ENCODE measurements at regions not wholly inside any gene's neighbourhood (a gene's known extent, or its start where the extent isn't known, plus 50 kb on each side); places are given as distances from the start of the nearest gene placed in this dataset.
A peak's percentile ranks its signal among the peaks of the same experiment; 100 is the strongest.

- DNase-seq (ENCODE audit: low read depth): peak; percentile 6
Observed at GRCh38 chr9:8262625-8263622, 463.3 kb upstream of the DMAC1 start.

GRCh38 chr9:8261737-8262136 lies 462.2 kb upstream of the DMAC1 start:
- no peak for DNase-seq (ENCODE audit: low read depth)

- no peak for DNase-seq (ENCODE audit: low read depth)
Observed at GRCh38 chr9:8259028-8259427, 459.4 kb upstream of the DMAC1 start.

GRCh38 chr9:8256880-8257279 lies 457.3 kb upstream of the DMAC1 start:
- DNase-seq (ENCODE audit: low read depth): no peak

- DNase-seq (ENCODE audit: low read depth): no peak
Observed at GRCh38 chr9:8255850-8256249, 456.3 kb upstream of the DMAC1 start.

GRCh38 chr9:8254541-8254940 lies 455.0 kb upstream of the DMAC1 start:
- peak; percentile 47 for DNase-seq (ENCODE audit: low read depth)

GRCh38 chr9:8252445-8252844 lies 452.9 kb upstream of the DMAC1 start:
- no peak for DNase-seq (ENCODE audit: low read depth)

GRCh38 chr9:8251566-8251965 lies 452.0 kb upstream of the DMAC1 start:
- DNase-seq (ENCODE audit: low read depth): no peak

GRCh38 chr9:8244505-8245092 lies 445.0 kb upstream of the DMAC1 start:
- DNase-seq (ENCODE audit: low read depth): no peak

GRCh38 chr9:8241201-8241600 lies 441.6 kb upstream of the DMAC1 start:
- DNase-seq (ENCODE audit: low read depth): no peak

GRCh38 chr9:8237096-8237495 lies 437.5 kb upstream of the DMAC1 start:
- DNase-seq (ENCODE audit: low read depth): no peak

GRCh38 chr9:8235489-8235888 lies 435.9 kb upstream of the DMAC1 start:
- DNase-seq (ENCODE audit: low read depth): no peak

- no peak for DNase-seq (ENCODE audit: low read depth)
Observed at GRCh38 chr9:8234316-8234715, 434.7 kb upstream of the DMAC1 start.

- no peak for DNase-seq (ENCODE audit: low read depth)
Observed at GRCh38 chr9:8232726-8233125, 433.1 kb upstream of the DMAC1 start.

GRCh38 chr9:8229226-8229625 lies 429.6 kb upstream of the DMAC1 start:
- no peak for DNase-seq (ENCODE audit: low read depth)

GRCh38 chr9:8224381-8224801 lies 424.8 kb upstream of the DMAC1 start:
- DNase-seq (ENCODE audit: low read depth): peak; percentile 85

- DNase-seq (ENCODE audit: low read depth): no peak
Observed at GRCh38 chr9:8223861-8224260, 424.3 kb upstream of the DMAC1 start.

- DNase-seq (ENCODE audit: low read depth): no peak
Observed at GRCh38 chr9:8221462-8221861, 421.9 kb upstream of the DMAC1 start.

GRCh38 chr9:8208465-8208864 lies 408.9 kb upstream of the DMAC1 start:
- peak; percentile 27 for DNase-seq (ENCODE audit: low read depth)

GRCh38 chr9:8207596-8207995 lies 408.0 kb upstream of the DMAC1 start:
- DNase-seq (ENCODE audit: low read depth): no peak

GRCh38 chr9:8206720-8207119 lies 407.1 kb upstream of the DMAC1 start:
- DNase-seq (ENCODE audit: low read depth): no peak

- DNase-seq (ENCODE audit: low read depth): peak; percentile 13
Observed at GRCh38 chr9:8205576-8205975, 406.0 kb upstream of the DMAC1 start.

GRCh38 chr9:8189881-8190280 lies 390.3 kb upstream of the DMAC1 start:
- DNase-seq (ENCODE audit: low read depth): no peak

Measured in HT1080 (cell line).